GM19025 (cell line): ENCODE measurements at regions not wholly inside any gene's neighbourhood (a gene's known extent, or its start where the extent isn't known, plus 50 kb on each side); places are given as distances from the start of the nearest gene placed in this dataset.
"Not testable (repeated sequence)": the region's sequence is repeated elsewhere in the genome, so short reads cannot be mapped to it uniquely, and the experiment has no call there.

ENCODE experiments used
- ATAC-seq: cut with Tn5 transposase; IDR thresholded peaks from one replicate; pipeline ENCODE4 v1.9.1; 2021; ENCODE audit warnings: mild to moderate bottlenecking, low read depth, moderate library complexity; ENCODE audit not compliant: unreplicated experiment

GRCh38 chr9:99466781-99467180, 244.7 kb downstream of the SEC61B start:
- no peak for ATAC-seq

GRCh38 chr9:99471033-99471432, 249.0 kb downstream of the SEC61B start:
- no peak for ATAC-seq

GRCh38 chr9:99472240-99472915, 250.3 kb downstream of the SEC61B start:
- ATAC-seq = no peak

- ATAC-seq = no peak
Observed at GRCh38 chr9:99472916-99473245, 250.8 kb downstream of the SEC61B start.

- ATAC-seq = no peak
Observed at GRCh38 chr9:99474186-99474585, 252.1 kb downstream of the SEC61B start.

- no peak for ATAC-seq
Observed at GRCh38 chr9:99475401-99476065, 253.5 kb downstream of the SEC61B start.

- no peak for ATAC-seq
Observed at GRCh38 chr9:99478469-99479027, 256.5 kb downstream of the SEC61B start.

- ATAC-seq = no peak
Observed at GRCh38 chr9:99479929-99480328, 257.8 kb downstream of the SEC61B start.

GRCh38 chr9:99485459-99485858, 263.4 kb downstream of the SEC61B start:
- no peak for ATAC-seq

GRCh38 chr9:99486684-99487083, 264.6 kb downstream of the SEC61B start:
- no peak for ATAC-seq

- no peak for ATAC-seq
Observed at GRCh38 chr9:99488131-99489059, 266.3 kb downstream of the SEC61B start.

GRCh38 chr9:99489060-99489413, 267.0 kb downstream of the SEC61B start:
- no peak for ATAC-seq

GRCh38 chr9:99490729-99491128, 268.6 kb downstream of the SEC61B start:
- no peak for ATAC-seq

- no peak for ATAC-seq
Observed at GRCh38 chr9:99491408-99492158, 269.5 kb downstream of the SEC61B start.

- no peak for ATAC-seq
Observed at GRCh38 chr9:99497641-99498040, 275.6 kb downstream of the SEC61B start.

GRCh38 chr9:99498979-99499378, 276.9 kb downstream of the SEC61B start:
- not testable (repeated sequence) for ATAC-seq

GRCh38 chr9:99505936-99506335, 283.9 kb downstream of the SEC61B start:
- ATAC-seq = no peak

- no peak for ATAC-seq
Observed at GRCh38 chr9:99506747-99507348, 284.8 kb downstream of the SEC61B start.

GRCh38 chr9:99509065-99509745, 287.1 kb downstream of the SEC61B start:
- ATAC-seq = no peak
